NCI-H510A (cell line): ENCODE measurements at regions not wholly inside any gene's neighbourhood (a gene's known extent, or its start where the extent isn't known, plus 50 kb on each side); places are given as distances from the start of the nearest gene placed in this dataset.

Source experiments
- DNase-seq: peaks from one replicate; lab custom pipeline; 2025; lab: John Stamatoyannopoulos, UW

GRCh38 chr6:111958534-111958933 is 85.3 kb upstream of the FYN start:
- no peak for DNase-seq

GRCh38 chr6:111959766-111960165 is 86.5 kb upstream of the FYN start:
- DNase-seq: no peak

GRCh38 chr6:111967131-111967530 is 86.8 kb upstream of the CCN6 start:
- no peak for DNase-seq

- DNase-seq: no peak
Observed at GRCh38 chr6:111970426-111970825, 83.5 kb upstream of the CCN6 start.

GRCh38 chr6:111971181-111971841 is 82.6 kb upstream of the CCN6 start:
- no peak for DNase-seq

- DNase-seq: no peak
Observed at GRCh38 chr6:111971866-111972532, 81.9 kb upstream of the CCN6 start.

- DNase-seq: no peak
Observed at GRCh38 chr6:111972745-111973117, 81.2 kb upstream of the CCN6 start.

- DNase-seq: no peak
Observed at GRCh38 chr6:111973118-111973761, 80.7 kb upstream of the CCN6 start.

GRCh38 chr6:111973927-111974639 is 79.8 kb upstream of the CCN6 start:
- no peak for DNase-seq

- DNase-seq: no peak
Observed at GRCh38 chr6:111975466-111975865, 78.4 kb upstream of the CCN6 start.

- DNase-seq: no peak
Observed at GRCh38 chr6:111976139-111976538, 77.8 kb upstream of the CCN6 start.

- DNase-seq: no peak
Observed at GRCh38 chr6:111978532-111979149, 75.3 kb upstream of the CCN6 start.

- no peak for DNase-seq
Observed at GRCh38 chr6:111979633-111980032, 74.3 kb upstream of the CCN6 start.

- DNase-seq: no peak
Observed at GRCh38 chr6:111980143-111980542, 73.8 kb upstream of the CCN6 start.

GRCh38 chr6:111980971-111981840 is 72.7 kb upstream of the CCN6 start:
- no peak for DNase-seq

GRCh38 chr6:111982681-111983080 is 71.2 kb upstream of the CCN6 start:
- no peak for DNase-seq

GRCh38 chr6:111983193-111983592 is 70.7 kb upstream of the CCN6 start:
- no peak for DNase-seq

- no peak for DNase-seq
Observed at GRCh38 chr6:111984081-111984480, 69.8 kb upstream of the CCN6 start.

- DNase-seq: no peak
Observed at GRCh38 chr6:111984516-111985201, 69.2 kb upstream of the CCN6 start.

- DNase-seq: peak; percentile 23
Observed at GRCh38 chr6:111985202-111985731, 68.6 kb upstream of the CCN6 start.

GRCh38 chr6:111986651-111987050 is 67.3 kb upstream of the CCN6 start:
- DNase-seq: no peak
